ENCODE measurements at regions not wholly inside any gene's neighbourhood (a gene's known extent, or its start where the extent isn't known, plus 50 kb on each side); places are given as distances from the start of the nearest gene placed in this dataset.

GRCh38 chr2:57990118-57990725 lies 56.4 kb upstream of the VRK2 start:
- TF ChIP-seq, protein P1, sequence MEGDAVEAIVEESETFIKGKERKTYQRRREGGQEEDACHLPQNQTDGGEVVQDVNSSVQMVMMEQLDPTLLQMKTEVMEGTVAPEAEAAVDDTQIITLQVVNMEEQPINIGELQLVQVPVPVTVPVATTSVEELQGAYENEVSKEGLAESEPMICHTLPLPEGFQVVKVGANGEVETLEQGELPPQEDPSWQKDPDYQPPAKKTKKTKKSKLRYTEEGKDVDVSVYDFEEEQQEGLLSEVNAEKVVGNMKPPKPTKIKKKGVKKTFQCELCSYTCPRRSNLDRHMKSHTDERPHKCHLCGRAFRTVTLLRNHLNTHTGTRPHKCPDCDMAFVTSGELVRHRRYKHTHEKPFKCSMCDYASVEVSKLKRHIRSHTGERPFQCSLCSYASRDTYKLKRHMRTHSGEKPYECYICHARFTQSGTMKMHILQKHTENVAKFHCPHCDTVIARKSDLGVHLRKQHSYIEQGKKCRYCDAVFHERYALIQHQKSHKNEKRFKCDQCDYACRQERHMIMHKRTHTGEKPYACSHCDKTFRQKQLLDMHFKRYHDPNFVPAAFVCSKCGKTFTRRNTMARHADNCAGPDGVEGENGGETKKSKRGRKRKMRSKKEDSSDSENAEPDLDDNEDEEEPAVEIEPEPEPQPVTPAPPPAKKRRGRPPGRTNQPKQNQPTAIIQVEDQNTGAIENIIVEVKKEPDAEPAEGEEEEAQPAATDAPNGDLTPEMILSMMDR (IDR thresholded peaks at IDR 0.05), result no peak
- TF ChIP-seq EZH2phosphoT487 (IDR thresholded peaks at IDR 0.05) (no peak), EZH2 (IDR thresholded peaks at IDR 0.05) (no peak)
